ENCODE measurements at regions not wholly inside any gene's neighbourhood (a gene's known extent, or its start where the extent isn't known, plus 50 kb on each side); places are given as distances from the start of the nearest gene placed in this dataset.

DNA sequence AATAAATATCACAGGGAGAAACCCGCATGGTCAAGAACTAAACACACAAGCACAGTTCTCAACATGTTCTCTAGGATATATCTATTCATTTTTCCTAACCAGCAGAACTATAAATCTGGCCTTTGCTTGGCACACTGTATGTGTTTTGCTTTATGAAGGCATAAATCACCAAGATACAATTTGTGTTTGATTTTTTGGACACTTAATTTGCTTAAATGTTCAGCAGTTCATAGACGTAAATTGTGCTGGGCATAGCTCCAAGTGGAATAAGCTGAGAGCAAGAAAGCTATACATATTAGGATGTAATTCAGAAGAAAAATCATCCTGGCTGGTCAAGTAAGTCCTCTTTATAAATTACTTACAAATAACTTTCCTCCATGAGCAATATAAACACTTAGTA is 341.5 kb upstream of the ATP5MC3 start:
- Histone ChIP-seq H3K27ac (ENCODE audit: low read depth, low read length) (no peak overlapping the region), H3K27me3 (ENCODE audit: control insufficient read depth, insufficient read depth, low read length) (no peaks in the 10 kb centered on the region), H3K4me1 (ENCODE audit: control insufficient read depth, insufficient read depth, low read length) (peaks cover 5% of the 10 kb centered on the region; the same call in 1 of the 2 replicates), H3K9ac (ENCODE audit: low read depth, low read length) (no peak overlapping the region), H3K4me3 (ENCODE audit: low read depth, low read length) (no peak overlapping the region), H3K9me3 (ENCODE audit: control insufficient read depth, insufficient read depth, low read length) (no peaks in the 10 kb centered on the region), H3K36me3 (ENCODE audit: control insufficient read depth, insufficient read depth, low read length) (no peaks in the 10 kb centered on the region)

DNA sequence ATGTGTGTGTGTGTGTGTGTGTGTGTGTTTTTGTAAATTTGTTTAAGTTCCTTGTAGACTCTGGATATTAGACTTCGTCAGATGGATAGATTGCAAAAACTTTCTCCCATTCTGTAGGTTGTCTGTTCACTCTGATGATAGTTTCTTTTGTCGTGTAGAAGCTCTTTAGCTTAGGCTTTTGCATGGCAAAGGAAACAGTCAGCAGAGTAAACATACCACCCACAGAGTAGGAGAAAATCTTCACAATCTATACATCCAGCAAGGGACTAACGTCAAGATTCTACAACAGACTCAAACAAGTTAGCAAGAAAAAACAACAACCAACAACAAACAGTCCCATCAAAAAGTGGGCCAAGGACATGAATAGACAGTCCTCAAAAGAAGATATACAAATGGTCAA is 336.7 kb upstream of the ATP5MC3 start:
- no peaks in the 10 kb centered on the region for H3K9me3 ChIP-seq (ENCODE audit: control insufficient read depth, insufficient read depth, low read length)
- no peaks in the 10 kb centered on the region for H3K36me3 ChIP-seq (ENCODE audit: control insufficient read depth, insufficient read depth, low read length)
- no peak overlapping the region for H3K9ac ChIP-seq (ENCODE audit: low read depth, low read length)
- peaks cover 8% of the 10 kb centered on the region; the same call in 1 of the 2 replicates for H3K4me1 ChIP-seq (ENCODE audit: control insufficient read depth, insufficient read depth, low read length)
- H3K27me3 ChIP-seq (ENCODE audit: control insufficient read depth, insufficient read depth, low read length): no peaks in the 10 kb centered on the region
- no peak overlapping the region for H3K4me3 ChIP-seq (ENCODE audit: low read depth, low read length)
- no peak overlapping the region for H3K27ac ChIP-seq (ENCODE audit: low read depth, low read length)

GRCh38 chr2:175516555-175516954 is 335.0 kb upstream of the ATP5MC3 start:
- H3K36me3 ChIP-seq (ENCODE audit: control insufficient read depth, insufficient read depth, low read length): no peaks in the 10 kb centered on the region
- H3K27me3 ChIP-seq (ENCODE audit: control insufficient read depth, insufficient read depth, low read length): no peaks in the 10 kb centered on the region
- no peak overlapping the region for H3K4me3 ChIP-seq (ENCODE audit: low read depth, low read length)
- H3K9ac ChIP-seq (ENCODE audit: low read depth, low read length): no peak overlapping the region
- H3K4me1 ChIP-seq (ENCODE audit: control insufficient read depth, insufficient read depth, low read length): peaks cover 8% of the 10 kb centered on the region; the same call in 1 of the 2 replicates
- H3K9me3 ChIP-seq (ENCODE audit: control insufficient read depth, insufficient read depth, low read length): no peaks in the 10 kb centered on the region
- no peak overlapping the region for H3K27ac ChIP-seq (ENCODE audit: low read depth, low read length)

DNA sequence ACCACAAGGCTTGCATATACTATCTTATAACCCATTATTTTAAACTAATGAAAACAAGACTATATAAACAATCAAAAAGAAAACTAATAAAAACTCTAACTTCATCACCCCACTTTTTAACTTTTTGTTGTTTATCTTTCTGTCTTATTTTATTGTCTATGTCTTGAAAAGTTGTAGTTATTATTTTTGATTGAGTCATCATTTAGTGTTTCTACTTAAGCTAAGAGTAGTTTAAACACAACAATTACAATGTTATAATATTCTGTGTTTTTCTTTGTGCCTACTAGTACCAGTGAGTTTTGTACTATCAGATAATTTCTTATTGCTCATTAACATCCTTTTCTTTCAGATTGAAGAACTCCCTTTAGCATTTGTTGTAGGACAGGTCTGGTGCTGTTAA is 318.7 kb upstream of the ATP5MC3 start:
- Histone ChIP-seq H3K27ac (ENCODE audit: low read depth, low read length) (no peak overlapping the region), H3K9ac (ENCODE audit: low read depth, low read length) (no peak overlapping the region), H3K4me3 (ENCODE audit: low read depth, low read length) (no peak overlapping the region), H3K9me3 (ENCODE audit: control insufficient read depth, insufficient read depth, low read length) (no peaks in the 10 kb centered on the region), H3K27me3 (ENCODE audit: control insufficient read depth, insufficient read depth, low read length) (no peaks in the 10 kb centered on the region), H3K36me3 (ENCODE audit: control insufficient read depth, insufficient read depth, low read length) (no peaks in the 10 kb centered on the region), H3K4me1 (ENCODE audit: control insufficient read depth, insufficient read depth, low read length) (no peaks in the 10 kb centered on the region)

GRCh38 chr2:175490360-175490791 is 308.9 kb upstream of the ATP5MC3 start:
- no peak overlapping the region for H3K4me3 ChIP-seq (ENCODE audit: low read depth, low read length)
- H3K9me3 ChIP-seq (ENCODE audit: control insufficient read depth, insufficient read depth, low read length): no peaks in the 10 kb centered on the region
- H3K36me3 ChIP-seq (ENCODE audit: control insufficient read depth, insufficient read depth, low read length): no peaks in the 10 kb centered on the region
- no peak overlapping the region for H3K9ac ChIP-seq (ENCODE audit: low read depth, low read length)
- H3K27me3 ChIP-seq (ENCODE audit: control insufficient read depth, insufficient read depth, low read length): no peaks in the 10 kb centered on the region
- H3K4me1 ChIP-seq (ENCODE audit: control insufficient read depth, insufficient read depth, low read length): 0 out of 2 replicates have a peak, but pooled peaks cover 5% of the 10 kb centered on the region
- no peak overlapping the region for H3K27ac ChIP-seq (ENCODE audit: low read depth, low read length)

GRCh38 chr2:175478096-175478768 is 296.7 kb upstream of the ATP5MC3 start:
- Histone ChIP-seq H3K4me1 (ENCODE audit: control insufficient read depth, insufficient read depth, low read length) (no peaks in the 10 kb centered on the region), H3K4me3 (ENCODE audit: low read depth, low read length) (no peak overlapping the region), H3K9me3 (ENCODE audit: control insufficient read depth, insufficient read depth, low read length) (no peaks in the 10 kb centered on the region), H3K27ac (ENCODE audit: low read depth, low read length) (no peak overlapping the region), H3K9ac (ENCODE audit: low read depth, low read length) (no peak overlapping the region), H3K36me3 (ENCODE audit: control insufficient read depth, insufficient read depth, low read length) (no peaks in the 10 kb centered on the region), H3K27me3 (ENCODE audit: control insufficient read depth, insufficient read depth, low read length) (no peaks in the 10 kb centered on the region)

DNA sequence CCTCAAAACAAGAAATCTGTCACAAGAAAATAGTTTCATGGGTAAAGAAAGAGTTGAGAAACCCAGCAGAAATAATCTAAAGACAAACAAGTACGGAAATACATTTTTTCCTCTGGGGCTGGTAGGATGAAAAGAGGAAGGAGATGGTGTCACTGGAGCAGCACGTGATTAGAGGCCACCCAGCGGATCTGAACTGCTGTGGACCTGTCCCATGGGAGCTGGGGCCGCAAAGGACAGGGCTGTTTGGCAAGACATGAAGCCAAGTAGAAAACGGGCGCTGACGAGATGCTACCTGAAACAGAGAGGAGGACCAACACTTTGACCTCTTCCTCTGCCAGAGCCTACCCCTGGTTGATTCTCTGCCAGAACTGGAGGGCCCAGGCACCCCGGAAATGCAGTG is 295.4 kb upstream of the ATP5MC3 start:
- Histone ChIP-seq H3K9me3 (ENCODE audit: control insufficient read depth, insufficient read depth, low read length) (no peaks in the 10 kb centered on the region), H3K4me3 (ENCODE audit: low read depth, low read length) (no peak overlapping the region), H3K27ac (ENCODE audit: low read depth, low read length) (no peak overlapping the region), H3K27me3 (ENCODE audit: control insufficient read depth, insufficient read depth, low read length) (no peaks in the 10 kb centered on the region), H3K36me3 (ENCODE audit: control insufficient read depth, insufficient read depth, low read length) (no peaks in the 10 kb centered on the region), H3K9ac (ENCODE audit: low read depth, low read length) (no peak overlapping the region), H3K4me1 (ENCODE audit: control insufficient read depth, insufficient read depth, low read length) (no peaks in the 10 kb centered on the region)

- no peak overlapping the region for H3K27ac ChIP-seq (ENCODE audit: low read depth, low read length)
- H3K36me3 ChIP-seq (ENCODE audit: control insufficient read depth, insufficient read depth, low read length): no peaks in the 10 kb centered on the region
- H3K9me3 ChIP-seq (ENCODE audit: control insufficient read depth, insufficient read depth, low read length): no peaks in the 10 kb centered on the region
- H3K4me1 ChIP-seq (ENCODE audit: control insufficient read depth, insufficient read depth, low read length): no peaks in the 10 kb centered on the region
- no peak overlapping the region for H3K9ac ChIP-seq (ENCODE audit: low read depth, low read length)
- H3K27me3 ChIP-seq (ENCODE audit: control insufficient read depth, insufficient read depth, low read length): no peaks in the 10 kb centered on the region
- no peak overlapping the region for H3K4me3 ChIP-seq (ENCODE audit: low read depth, low read length)
These were observed 294.9 kb upstream of the ATP5MC3 start for GRCh38 chr2:175476374-175476773.

- Histone ChIP-seq H3K27ac (ENCODE audit: low read depth, low read length) (no peak overlapping the region), H3K27me3 (ENCODE audit: control insufficient read depth, insufficient read depth, low read length) (no peaks in the 10 kb centered on the region), H3K9ac (ENCODE audit: low read depth, low read length) (no peak overlapping the region), H3K4me3 (ENCODE audit: low read depth, low read length) (no peak overlapping the region), H3K36me3 (ENCODE audit: control insufficient read depth, insufficient read depth, low read length) (no peaks in the 10 kb centered on the region), H3K9me3 (ENCODE audit: control insufficient read depth, insufficient read depth, low read length) (no peaks in the 10 kb centered on the region), H3K4me1 (ENCODE audit: control insufficient read depth, insufficient read depth, low read length) (no peaks in the 10 kb centered on the region)
These were observed 293.6 kb upstream of the ATP5MC3 start for GRCh38 chr2:175475130-175475529.

DNA sequence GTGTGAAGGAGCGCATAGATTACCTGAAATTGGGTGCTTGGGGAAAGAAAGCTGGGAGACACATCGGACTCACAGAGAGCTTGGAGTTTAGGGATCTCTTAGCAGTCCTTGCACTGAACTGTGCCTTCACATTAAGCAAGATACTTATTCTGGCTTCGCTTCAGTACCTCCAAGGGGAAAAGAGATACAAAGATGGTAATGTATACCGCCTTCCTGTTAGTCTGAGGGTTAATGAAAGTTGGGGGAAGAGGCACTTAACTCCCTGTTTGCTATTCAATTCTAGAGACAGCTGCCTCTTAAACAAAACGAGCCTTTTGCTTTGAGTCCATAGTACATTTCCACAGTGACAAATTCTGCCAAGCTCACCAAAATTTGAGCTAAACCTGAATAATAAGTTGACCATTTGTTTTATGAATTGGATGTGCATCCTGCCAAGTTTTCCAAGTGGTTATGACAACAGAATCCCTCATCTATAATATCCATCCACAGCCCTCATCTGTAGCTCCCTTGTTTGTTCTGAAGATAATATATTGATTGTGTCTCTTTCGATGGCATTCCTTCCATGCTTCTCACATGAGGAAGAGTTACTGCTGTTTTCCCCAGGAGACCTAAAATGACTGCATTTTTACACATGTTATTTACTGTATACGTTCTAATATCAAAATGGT is 287.1 kb upstream of the ATP5MC3 start:
- H3K4me3 ChIP-seq (ENCODE audit: low read depth, low read length): no peak overlapping the region
- no peaks in the 10 kb centered on the region for H3K36me3 ChIP-seq (ENCODE audit: control insufficient read depth, insufficient read depth, low read length)
- H3K9me3 ChIP-seq (ENCODE audit: control insufficient read depth, insufficient read depth, low read length): no peaks in the 10 kb centered on the region
- H3K9ac ChIP-seq (ENCODE audit: low read depth, low read length): no peak overlapping the region
- H3K4me1 ChIP-seq (ENCODE audit: control insufficient read depth, insufficient read depth, low read length): peaks cover 23% of the 10 kb centered on the region
- H3K27ac ChIP-seq (ENCODE audit: low read depth, low read length): no peak overlapping the region
- no peaks in the 10 kb centered on the region for H3K27me3 ChIP-seq (ENCODE audit: control insufficient read depth, insufficient read depth, low read length)

DNA sequence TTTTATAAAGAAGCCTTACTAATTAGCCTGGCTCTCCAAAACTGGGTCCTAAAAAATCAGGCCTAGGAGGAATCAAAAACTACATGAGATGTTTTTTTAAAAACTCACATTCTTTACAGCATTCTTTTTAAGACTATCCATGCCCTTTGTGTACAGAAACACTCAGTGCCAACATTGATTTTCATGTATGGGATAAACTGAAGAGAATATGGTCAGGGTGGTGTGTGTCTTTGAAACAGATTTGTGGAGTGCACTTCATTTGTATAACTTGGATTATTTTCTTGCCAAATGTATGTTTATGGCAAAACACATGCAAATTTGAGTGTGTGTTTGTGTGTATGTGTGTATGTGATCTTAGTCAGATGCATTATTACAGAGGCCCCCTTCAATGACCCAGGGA is 283.6 kb upstream of the ATP5MC3 start:
- no peak overlapping the region for H3K4me3 ChIP-seq (ENCODE audit: low read depth, low read length)
- no peak overlapping the region for H3K27ac ChIP-seq (ENCODE audit: low read depth, low read length)
- H3K4me1 ChIP-seq (ENCODE audit: control insufficient read depth, insufficient read depth, low read length): peaks cover 31% of the 10 kb centered on the region
- H3K27me3 ChIP-seq (ENCODE audit: control insufficient read depth, insufficient read depth, low read length): no peaks in the 10 kb centered on the region
- H3K36me3 ChIP-seq (ENCODE audit: control insufficient read depth, insufficient read depth, low read length): no peaks in the 10 kb centered on the region
- no peak overlapping the region for H3K9ac ChIP-seq (ENCODE audit: low read depth, low read length)
- H3K9me3 ChIP-seq (ENCODE audit: control insufficient read depth, insufficient read depth, low read length): no peaks in the 10 kb centered on the region
